CD14-positive monocyte (primary cell): ENCODE measurements at regions not wholly inside any gene's neighbourhood (a gene's known extent, or its start where the extent isn't known, plus 50 kb on each side); places are given as distances from the start of the nearest gene placed in this dataset.

ENCODE experiments used
- DNase-seq, 3 donors: peaks; one replicate each; pipeline ENCODE4 v3.0.0-alpha.2; 2011 to 2022
- H2AFZ ChIP-seq: 2 replicates; pipeline ENCODE4 v1.6.0; 2012; ENCODE audit warnings: mild to moderate bottlenecking, low read depth, low read length, inconsistent platforms; ENCODE audit not compliant: insufficient read depth, poor library complexity, severe bottlenecking
- H3K27ac ChIP-seq, 2 donors: 1 replicate in 1 of 2; 2 replicates in 1 of 2; pipeline ENCODE4 v1.5.1; 2012 to 2013; ENCODE audit warnings: low read length in 2 of 2, control low read depth in 1 of 2, inconsistent platforms in 1 of 2, low read depth in 1 of 2, mild to moderate bottlenecking in 1 of 2
- H3K27me3 ChIP-seq, 2 donors: one replicate each; pipeline versions ENCODE4 v1.6.0 to v1.6.1; 2011 to 2013; ENCODE audit warnings: low read length in 2 of 2; ENCODE audit not compliant: control insufficient read depth in 2 of 2, insufficient read depth in 2 of 2
- H3K36me3 ChIP-seq, 2 donors: replicated peaks in 1 of 2; 1 replicate in 1 of 2; 2 replicates in 1 of 2; pipeline versions ENCODE4 v1.5.1 to v1.6.1; 2012 to 2013; ENCODE audit warnings: low read length in 2 of 2, control low read depth in 1 of 2, inconsistent platforms in 1 of 2, mild to moderate bottlenecking in 1 of 2; ENCODE audit not compliant: insufficient read depth in 2 of 2, control insufficient read depth in 1 of 2
- H3K4me1 ChIP-seq, 2 donors: 1 replicate in 1 of 2; 2 replicates in 1 of 2; pipeline versions ENCODE4 v1.5.1 to v1.6.1; 2012 to 2013; ENCODE audit warnings: low read length in 2 of 2, control low read depth in 1 of 2, inconsistent platforms in 1 of 2, mild to moderate bottlenecking in 1 of 2, moderate library complexity in 1 of 2; ENCODE audit not compliant: insufficient read depth in 2 of 2, control insufficient read depth in 1 of 2
- H3K4me2 ChIP-seq: replicated peaks from 2 replicates; pipeline ENCODE3; 2012; ENCODE audit warnings: low read length, moderate library complexity, mild to moderate bottlenecking; ENCODE audit not compliant: poor library complexity, severe bottlenecking; ENCODE audit errors: extremely low read depth
- H3K4me3 ChIP-seq, 3 experiments: fragments of 200-600 bp in 1 of 3; sonication (generic) in 1 of 3; replicated peaks in 1 of 3; 1 replicate in 2 of 3; 2 replicates in 1 of 3; pipeline ENCODE4 v1.5.1; 2011 to 2013; ENCODE audit warnings: low read length in 3 of 3, mild to moderate bottlenecking in 3 of 3, control low read depth in 2 of 3, low read depth in 2 of 3, inconsistent platforms in 1 of 3, moderate library complexity in 1 of 3
- H3K79me2 ChIP-seq: 2 replicates; pipeline ENCODE4 v1.6.0; 2012; ENCODE audit warnings: mild to moderate bottlenecking, control low read depth, inconsistent platforms, low read length, moderate library complexity; ENCODE audit not compliant: insufficient read depth
- H3K9ac ChIP-seq: 2 replicates; pipeline ENCODE4 v1.6.0; 2017; ENCODE audit warnings: low read length, mild to moderate bottlenecking; ENCODE audit not compliant: insufficient read depth, poor library complexity, severe bottlenecking
- H3K9me3 ChIP-seq, 2 donors: replicated peaks in 1 of 2; 1 replicate in 1 of 2; 2 replicates in 1 of 2; pipeline versions ENCODE4 v1.5.1 to v1.6.1; 2012 to 2013; ENCODE audit warnings: low read length in 2 of 2, control low read depth in 1 of 2; ENCODE audit not compliant: control insufficient read depth in 1 of 2, insufficient read depth in 1 of 2
- H4K20me1 ChIP-seq: 2 replicates; pipeline ENCODE4 v1.6.0; 2012; ENCODE audit warnings: mild to moderate bottlenecking, low read length, control low read depth, moderate library complexity; ENCODE audit not compliant: insufficient read depth
- H3K27ac Mint-ChIP-seq, 7 donors: one replicate each; pipeline ENCODE4 v1.8.0; 2020; ENCODE audit warnings: mild to moderate bottlenecking in 7 of 7, mixed read lengths in 7 of 7, moderate library complexity in 6 of 7, inconsistent platforms in 2 of 7
- H3K27me3 Mint-ChIP-seq, 3 donors: one replicate each; pipeline ENCODE4 v1.8.0; 2021 to 2022; ENCODE audit warnings: low read depth in 3 of 3, mild to moderate bottlenecking in 3 of 3, mixed read lengths in 3 of 3, moderate library complexity in 3 of 3, inconsistent platforms in 1 of 3
- H3K36me3 Mint-ChIP-seq, 2 donors: one replicate each; pipeline ENCODE4 v1.8.0; 2020; ENCODE audit warnings: mixed read lengths in 2 of 2, inconsistent platforms in 1 of 2, mild to moderate bottlenecking in 1 of 2
- H3K4me1 Mint-ChIP-seq: one replicate; pipeline ENCODE4 v1.8.0; 2020; ENCODE audit warnings: mild to moderate bottlenecking, mixed read lengths
- H3K4me3 Mint-ChIP-seq, 2 donors: one replicate each; pipeline ENCODE4 v1.8.0; 2020; ENCODE audit warnings: mild to moderate bottlenecking in 2 of 2, mixed read lengths in 2 of 2, moderate library complexity in 1 of 2
- H3K9me3 Mint-ChIP-seq, 7 donors: one replicate each; pipeline ENCODE4 v1.8.0; 2020 to 2022; ENCODE audit warnings: mixed read lengths in 7 of 7, mild to moderate bottlenecking in 6 of 7, moderate library complexity in 6 of 7, inconsistent platforms in 2 of 7
- CTCF ChIP-seq: fragments of 200-600 bp; IDR thresholded peaks from one replicate; pipeline ENCODE4 v1.8.0; 2022; ENCODE audit warnings: antibody characterized with exemption, mild to moderate bottlenecking
- WGBS: methylation state at CpG from one replicate; pipeline ENCODE4 v1.1.5; 2013; ENCODE audit warnings: missing lambda C conversion rate; ENCODE audit not compliant: insufficient coverage; 5-methylcytosine and 5-hydroxymethylcytosine counted together
- intact Hi-C, 2 donors: fragments of 100-400 bp; cut with micrococcal nuclease; formaldehyde crosslinking; loops; one replicate each; pipeline versions ENCODE4 v1.15.0 to v1.15.1; 2023

GRCh38 chr15:47412802-47413201 lies 304.5 kb upstream of the SEMA6D start:
- no peaks in the 10 kb centered on the region for H3K79me2 ChIP-seq
- no peak overlapping the region for H3K27ac Mint-ChIP-seq
- no CpG with 5 or more reads among the region's 4 CpGs for WGBS
- no peaks in the 10 kb centered on the region for H3K9me3 ChIP-seq
- H2AFZ ChIP-seq = no peak overlapping the region
- H3K27ac ChIP-seq = no peak overlapping the region
- intact Hi-C loops = no loop called here
- H3K4me1 ChIP-seq = no peaks in the 10 kb centered on the region
- H3K9me3 Mint-ChIP-seq = peaks cover 0 to 3% (median 0%) of the 10 kb centered on the region in 7 donors
- no peak for DNase-seq
- no peak overlapping the region for H3K4me3 ChIP-seq
- no peaks in the 10 kb centered on the region for H3K27me3 Mint-ChIP-seq
- no peak overlapping the region for H3K4me2 ChIP-seq
- no peaks in the 10 kb centered on the region for H3K4me1 Mint-ChIP-seq
- TF ChIP-seq CTCF = no peak
- no peak overlapping the region for H3K4me3 Mint-ChIP-seq
- H3K27me3 ChIP-seq = no peaks in the 10 kb centered on the region
- no peaks in the 10 kb centered on the region for H4K20me1 ChIP-seq
- no peak overlapping the region for H3K9ac ChIP-seq
- H3K36me3 ChIP-seq = no peaks in the 10 kb centered on the region
- H3K36me3 Mint-ChIP-seq = no peaks in the 10 kb centered on the region

- no peak overlapping the region for H2AFZ ChIP-seq
- H3K36me3 ChIP-seq = no peaks in the 10 kb centered on the region
- Mint-ChIP-seq H3K4me1 (no peaks in the 10 kb centered on the region), H3K27ac (no peak overlapping the region), H3K36me3 (no peaks in the 10 kb centered on the region), H3K27me3 (no peaks in the 10 kb centered on the region), H3K9me3 (peaks cover 0 to 3% (median 0%) of the 10 kb centered on the region in 7 donors), H3K4me3 (no peak overlapping the region)
- H3K9me3 ChIP-seq = no peaks in the 10 kb centered on the region
- DNase-seq = no peak
- no peak overlapping the region for H3K27ac ChIP-seq
- H3K4me3 ChIP-seq = no peak overlapping the region
- WGBS = no CpG with 5 or more reads among the region's 2 CpGs
- H3K79me2 ChIP-seq = no peaks in the 10 kb centered on the region
- no peak overlapping the region for H3K9ac ChIP-seq
- no peak overlapping the region for H3K4me2 ChIP-seq
- no peaks in the 10 kb centered on the region for H3K27me3 ChIP-seq
- H3K4me1 ChIP-seq = no peaks in the 10 kb centered on the region
- TF ChIP-seq CTCF = no peak
- intact Hi-C loops = no loop called here
- no peaks in the 10 kb centered on the region for H4K20me1 ChIP-seq
Measured at GRCh38 chr15:47414207-47414606, 303.1 kb upstream of the SEMA6D start.
